ENCODE measurements at regions not wholly inside any gene's neighbourhood (a gene's known extent, or its start where the extent isn't known, plus 50 kb on each side); places are given as distances from the start of the nearest gene placed in this dataset.

DNA sequence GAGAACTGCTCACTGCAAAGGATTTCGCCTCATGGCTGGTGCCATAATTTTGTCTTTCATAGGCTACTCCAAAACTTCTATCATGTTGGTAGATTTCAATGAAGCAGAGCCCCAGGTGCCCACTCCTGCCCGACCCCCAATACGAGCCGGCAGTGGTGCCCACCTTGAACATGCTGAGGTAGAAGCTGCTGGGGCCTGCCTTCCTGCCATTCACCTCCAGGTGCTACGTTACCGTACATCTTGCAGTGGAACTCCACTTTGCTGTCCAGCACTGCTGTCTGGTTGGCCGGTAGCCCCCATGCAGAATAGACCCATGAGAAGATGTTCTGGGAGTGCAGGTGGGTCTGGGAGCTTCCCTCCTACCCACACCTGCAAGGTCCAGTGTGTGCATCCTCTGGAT, 502.8 kb upstream of the TBL1XR1 start:
- no peak for TF ChIP-seq EZH2 (IDR thresholded peaks at IDR 0.05)
- TF ChIP-seq FOXP2 (optimal IDR thresholded peaks at IDR 0.05; ENCODE audit: control extremely low read depth, extremely low read length, insufficient read depth): no peak

Data from SK-N-MC (cell line).